Activated naive CD4-positive, alpha-beta T cell treated with anti-CD3 and anti-CD28 coated beads for 36 hours (primary cell): ENCODE measurements at regions not wholly inside any gene's neighbourhood (a gene's known extent, or its start where the extent isn't known, plus 50 kb on each side); places are given as distances from the start of the nearest gene placed in this dataset.

ENCODE experiments used
- CTCF ChIA-PET: fragments of 350-600 bp; sonication (Branson Sonifier 250); formaldehyde crosslinking; loops from one replicate; lab custom pipeline; 2021; ENCODE audit warnings: antibody characterized with exemption; lab: Charles Lee
- DNase-seq: peaks from one replicate; pipeline ENCODE4 v3.0.0-alpha.2; 2020
- H3K27ac Mint-ChIP-seq: one replicate; pipeline ENCODE4 v1.8.0; 2021; ENCODE audit warnings: mild to moderate bottlenecking, mixed read lengths
- H3K27me3 Mint-ChIP-seq: one replicate; pipeline ENCODE4 v1.8.0; 2021; ENCODE audit warnings: low read depth, mixed read lengths
- H3K36me3 Mint-ChIP-seq: one replicate; pipeline ENCODE4 v1.8.0; 2021; ENCODE audit warnings: low read depth, mixed read lengths
- H3K4me1 Mint-ChIP-seq: one replicate; pipeline ENCODE4 v1.8.0; 2021; ENCODE audit warnings: low read depth, mixed read lengths
- H3K4me3 Mint-ChIP-seq: one replicate; pipeline ENCODE4 v1.8.0; 2021; ENCODE audit warnings: mild to moderate bottlenecking, moderate library complexity, mixed read lengths
- H3K9me3 Mint-ChIP-seq: one replicate; pipeline ENCODE4 v1.8.0; 2021; ENCODE audit warnings: mixed read lengths
- intact Hi-C: fragments of 100-400 bp; cut with micrococcal nuclease; formaldehyde crosslinking; loops from one replicate; pipeline ENCODE4 v1.15.1; 2023

DNA sequence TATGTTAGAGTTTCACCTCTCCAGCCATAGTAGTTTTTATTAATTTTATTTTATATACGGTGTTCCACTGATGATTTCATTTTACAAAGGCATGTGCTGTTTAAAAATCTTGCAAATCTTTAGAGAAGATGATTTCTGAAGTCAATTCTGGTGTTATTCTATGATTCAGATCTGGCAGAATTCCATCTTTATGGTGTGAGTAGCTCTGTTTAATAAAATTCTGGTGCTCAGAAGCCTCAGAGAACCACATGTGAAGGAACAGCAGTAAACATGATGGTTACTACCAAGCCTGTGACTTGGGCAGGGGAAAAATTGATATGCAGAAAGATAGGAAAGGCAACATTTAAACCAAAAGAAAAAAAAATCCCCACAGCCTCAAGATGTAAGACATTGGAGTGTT is 299.7 kb downstream of the NPR3 start:
- intact Hi-C loops, result no loop called here
- no peak overlapping the region for H3K27ac Mint-ChIP-seq
- H3K36me3 Mint-ChIP-seq, result no peaks in the 10 kb centered on the region
- no peaks in the 10 kb centered on the region for H3K4me1 Mint-ChIP-seq
- no peak for DNase-seq
- peaks cover 12% of the 10 kb centered on the region for H3K9me3 Mint-ChIP-seq
- H3K4me3 Mint-ChIP-seq, result no peak overlapping the region
- CTCF ChIA-PET, result no interaction called here
- no peaks in the 10 kb centered on the region for H3K27me3 Mint-ChIP-seq

DNA sequence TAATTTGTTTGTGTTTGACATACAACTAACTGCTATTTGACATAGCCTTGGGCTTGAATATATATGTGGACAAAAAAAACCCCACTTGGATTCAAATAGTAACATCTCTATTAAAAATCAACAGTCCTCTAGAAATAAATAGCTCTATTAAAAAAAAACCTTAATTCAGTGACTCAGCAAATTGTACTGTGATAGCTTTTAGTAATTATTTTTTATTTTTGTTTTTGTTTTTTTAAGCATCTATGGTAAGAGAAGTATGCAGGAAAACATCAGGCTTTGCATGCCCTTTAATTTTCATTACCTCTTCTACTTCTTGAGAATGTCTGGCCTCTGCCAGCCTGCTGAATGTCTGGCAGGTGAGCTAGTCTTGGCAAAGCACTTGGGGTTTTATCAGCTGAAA is 300.7 kb downstream of the NPR3 start:
- Mint-ChIP-seq H3K4me3 (no peak overlapping the region), H3K9me3 (peaks cover 12% of the 10 kb centered on the region), H3K36me3 (no peaks in the 10 kb centered on the region), H3K27ac (no peak overlapping the region), H3K27me3 (no peaks in the 10 kb centered on the region), H3K4me1 (no peaks in the 10 kb centered on the region)
- no peak for DNase-seq
- CTCF ChIA-PET, result interaction anchor here (0.7 kb wide), 1 partner anchor 286 kb away, joined by 3 read pairs; no protein-coding TSS in a partner anchor
- intact Hi-C loops, result no loop called here

DNA sequence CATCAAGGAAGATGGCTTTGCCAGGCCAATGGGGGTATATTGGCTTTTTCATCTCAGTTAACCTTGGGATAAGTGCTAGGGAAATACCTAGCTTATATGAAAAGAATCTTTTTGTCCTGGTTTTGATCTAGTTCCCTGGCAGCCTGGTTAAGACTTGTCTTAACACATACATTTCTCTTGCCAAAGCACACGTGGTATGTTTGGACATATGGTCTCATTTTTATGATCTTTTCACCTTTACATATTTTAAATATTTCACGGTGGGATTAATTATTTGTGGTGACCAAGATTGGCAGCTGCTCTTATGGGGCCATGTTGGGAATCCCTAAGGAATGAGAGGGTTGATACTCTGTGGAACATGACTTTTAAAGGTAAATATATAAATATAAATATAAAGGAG is 312.5 kb downstream of the NPR3 start:
- Mint-ChIP-seq H3K27me3 (no peaks in the 10 kb centered on the region), H3K9me3 (no peaks in the 10 kb centered on the region), H3K27ac (no peak overlapping the region), H3K36me3 (no peaks in the 10 kb centered on the region), H3K4me1 (no peaks in the 10 kb centered on the region), H3K4me3 (no peak overlapping the region)
- intact Hi-C loops, result no loop called here
- DNase-seq, result no peak
- CTCF ChIA-PET, result no interaction called here

DNA sequence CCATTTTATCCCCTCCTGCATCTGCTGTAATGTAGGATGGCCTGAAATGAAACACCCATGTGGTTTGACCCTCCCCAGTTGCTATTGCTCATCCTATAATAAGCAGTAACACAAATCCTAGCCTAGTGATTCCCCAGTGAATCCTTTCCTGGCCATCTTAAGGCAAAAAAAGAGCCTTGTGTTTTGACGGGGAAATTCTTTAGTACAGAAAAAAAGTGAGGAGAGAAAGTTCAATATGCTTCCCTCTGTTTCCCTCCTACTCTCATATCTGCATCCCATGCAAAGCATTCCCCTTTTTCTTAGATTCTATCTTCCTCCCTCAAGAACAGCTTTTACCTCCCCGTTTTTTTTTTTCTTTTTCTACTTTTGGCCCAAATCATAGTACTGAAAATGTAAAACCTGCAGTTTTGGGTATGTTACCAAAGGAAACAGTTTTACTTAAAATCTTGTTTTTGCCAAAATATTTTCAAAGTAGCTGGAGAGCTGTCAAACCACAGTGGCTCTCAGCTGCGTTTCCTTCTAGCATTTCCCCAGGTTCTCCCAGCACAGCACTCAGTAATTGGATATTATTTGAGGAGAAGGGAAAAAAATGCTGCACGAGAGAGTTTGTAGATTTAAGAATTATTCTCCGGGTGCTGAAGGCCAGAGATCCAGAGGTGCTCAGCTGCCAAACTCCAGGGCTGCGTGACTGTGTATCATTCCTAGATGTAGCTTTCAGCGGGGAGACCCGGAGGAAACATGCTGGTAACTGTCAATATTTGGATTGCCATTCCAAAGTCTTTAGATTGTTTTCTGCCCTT is 321.4 kb downstream of the NPR3 start:
- Mint-ChIP-seq H3K4me1 (no peaks in the 10 kb centered on the region), H3K27me3 (no peaks in the 10 kb centered on the region), H3K27ac (no peak overlapping the region), H3K9me3 (peaks cover 1% of the 10 kb centered on the region), H3K4me3 (no peak overlapping the region), H3K36me3 (no peaks in the 10 kb centered on the region)
- no peak for DNase-seq
- intact Hi-C loops, result no loop called here
- CTCF ChIA-PET, result no interaction called here

DNA sequence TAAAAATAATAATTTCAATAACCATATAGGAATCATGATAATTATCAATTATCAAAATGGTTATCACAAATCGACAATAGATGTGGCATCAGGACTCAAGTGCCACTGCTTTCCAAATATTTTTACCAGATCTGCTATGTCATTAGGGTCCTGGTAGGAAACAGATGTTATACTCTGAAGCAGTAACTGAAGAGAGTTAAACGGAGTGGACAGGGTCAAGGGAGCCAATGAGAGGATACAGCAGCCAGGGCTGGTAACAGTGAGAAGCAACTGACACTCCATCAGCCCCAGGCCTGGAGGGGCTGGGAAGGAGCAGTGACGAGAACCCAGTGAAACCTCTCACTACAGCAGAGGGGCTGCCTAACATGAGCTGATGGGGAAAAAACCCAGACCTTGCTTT is 322.4 kb downstream of the NPR3 start:
- H3K4me3 Mint-ChIP-seq, result no peak overlapping the region
- peaks cover 1% of the 10 kb centered on the region for H3K9me3 Mint-ChIP-seq
- intact Hi-C loops, result no loop called here
- H3K27me3 Mint-ChIP-seq, result no peaks in the 10 kb centered on the region
- CTCF ChIA-PET, result no interaction called here
- no peak overlapping the region for H3K27ac Mint-ChIP-seq
- H3K36me3 Mint-ChIP-seq, result no peaks in the 10 kb centered on the region
- no peaks in the 10 kb centered on the region for H3K4me1 Mint-ChIP-seq
- DNase-seq, result no peak

DNA sequence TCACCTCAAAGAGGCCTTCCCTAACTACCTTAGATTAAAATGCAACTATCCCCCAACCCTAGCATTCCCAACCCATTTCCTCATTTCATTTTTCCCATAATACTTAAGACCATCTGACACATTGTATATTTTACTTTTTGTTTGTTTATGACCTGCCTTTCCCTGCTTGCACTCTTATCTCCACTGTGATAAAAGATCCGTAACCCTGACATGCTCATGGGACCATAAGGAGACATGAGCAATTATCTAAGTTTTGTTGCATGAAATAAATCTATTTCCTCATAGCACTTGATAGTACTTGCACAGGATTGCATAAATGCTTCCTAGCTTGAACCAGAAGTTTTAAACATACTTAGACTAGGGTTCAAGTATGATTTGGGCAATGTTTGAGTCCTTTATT is 323.7 kb downstream of the NPR3 start:
- no peak for DNase-seq

DNA sequence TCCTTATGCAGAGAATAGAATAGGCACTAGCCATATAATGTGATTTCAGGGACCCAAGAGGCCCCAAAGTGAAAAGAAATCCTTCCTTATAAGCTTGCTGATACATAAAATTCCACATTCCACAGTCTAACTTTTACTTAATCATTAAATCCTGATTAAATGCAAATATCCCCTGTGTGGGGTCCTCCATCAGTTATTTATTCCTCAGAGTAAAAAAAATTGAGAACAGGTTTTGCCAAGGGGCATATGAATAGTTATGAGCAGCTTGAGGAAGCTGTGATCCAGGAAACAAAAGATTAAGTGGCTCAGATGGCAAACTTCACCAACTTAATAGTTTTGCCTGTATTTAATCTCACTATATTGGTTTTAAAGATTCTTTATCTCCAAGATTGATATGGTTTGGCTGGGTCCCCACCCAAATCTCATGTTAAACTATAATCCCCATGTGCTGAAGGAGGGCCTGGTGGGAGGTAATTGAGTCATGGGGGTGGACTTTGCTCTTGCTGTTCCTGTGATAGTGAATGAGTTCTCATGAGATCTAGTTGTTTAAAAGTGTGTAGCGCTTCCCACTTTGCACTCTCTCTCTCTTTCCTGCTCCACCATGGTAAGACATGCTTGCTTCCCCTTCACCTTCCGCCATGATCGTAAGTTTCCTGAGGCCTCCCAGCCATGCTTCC is 324.9 kb downstream of the NPR3 start:
- Mint-ChIP-seq H3K36me3 (no peaks in the 10 kb centered on the region), H3K27ac (no peak overlapping the region), H3K4me3 (no peak overlapping the region), H3K27me3 (no peaks in the 10 kb centered on the region), H3K9me3 (peaks cover 3% of the 10 kb centered on the region), H3K4me1 (no peaks in the 10 kb centered on the region)
- intact Hi-C loops, result no loop called here
- CTCF ChIA-PET, result no interaction called here
- DNase-seq, result no peak

More for the DNA sequence above, 323.7 kb downstream of the NPR3 start:
- no peaks in the 10 kb centered on the region for H3K36me3 Mint-ChIP-seq
- no peaks in the 10 kb centered on the region for H3K27me3 Mint-ChIP-seq
- H3K9me3 Mint-ChIP-seq, result no peaks in the 10 kb centered on the region
- intact Hi-C loops, result no loop called here
- CTCF ChIA-PET, result no interaction called here
- no peak overlapping the region for H3K27ac Mint-ChIP-seq
- no peak overlapping the region for H3K4me3 Mint-ChIP-seq
- no peaks in the 10 kb centered on the region for H3K4me1 Mint-ChIP-seq

DNA sequence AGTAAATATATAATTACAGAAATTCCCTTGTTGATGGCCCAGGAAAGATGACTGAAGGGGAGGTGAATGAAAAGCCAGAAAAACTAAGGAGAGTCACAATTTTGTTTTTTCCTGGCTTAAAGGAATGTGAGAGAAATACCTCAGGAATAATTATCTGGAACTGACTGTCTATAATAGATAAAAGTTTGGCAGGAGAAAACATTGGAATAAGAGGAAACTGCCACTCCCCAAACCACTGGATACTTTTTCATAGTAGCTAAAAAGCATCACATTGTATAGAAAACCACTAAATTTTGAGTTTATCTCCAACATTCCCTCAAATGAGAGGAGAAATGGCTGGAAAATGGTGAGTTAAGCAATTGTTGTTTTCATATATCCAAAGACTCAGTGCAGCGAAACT is 326.0 kb downstream of the NPR3 start:
- no peak overlapping the region for H3K4me3 Mint-ChIP-seq
- no peaks in the 10 kb centered on the region for H3K36me3 Mint-ChIP-seq
- intact Hi-C loops, result no loop called here
- CTCF ChIA-PET, result no interaction called here
- H3K4me1 Mint-ChIP-seq, result no peaks in the 10 kb centered on the region
- no peaks in the 10 kb centered on the region for H3K27me3 Mint-ChIP-seq
- no peak overlapping the region for H3K27ac Mint-ChIP-seq
- H3K9me3 Mint-ChIP-seq, result peaks cover 7% of the 10 kb centered on the region
- no peak for DNase-seq

DNA sequence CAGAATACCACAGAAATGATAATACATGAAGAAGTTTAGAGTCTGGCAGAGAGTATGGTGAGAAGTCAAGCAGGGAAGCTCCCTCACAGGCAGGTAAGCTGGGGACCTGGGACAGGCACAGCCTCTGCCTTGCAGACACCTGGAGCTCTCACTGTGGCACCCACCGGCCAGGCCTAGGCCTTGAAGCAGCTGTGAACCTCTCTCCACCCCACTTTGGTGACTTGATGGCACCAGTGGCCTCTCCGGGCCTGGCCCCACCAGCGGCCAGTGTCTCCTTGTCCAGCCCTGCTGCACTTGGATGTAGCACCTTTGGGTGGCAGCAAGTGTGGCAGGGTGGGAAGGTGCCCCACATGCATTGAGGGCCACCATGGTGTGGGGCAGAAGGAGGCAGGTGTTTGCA is 330.5 kb downstream of the NPR3 start:
- no peaks in the 10 kb centered on the region for H3K36me3 Mint-ChIP-seq
- no peak for DNase-seq
- CTCF ChIA-PET, result interaction anchor here (0.5 kb wide), 1 partner anchor 49 kb away, joined by 3 read pairs; no protein-coding TSS in a partner anchor
- peaks cover 7% of the 10 kb centered on the region for H3K9me3 Mint-ChIP-seq
- H3K4me3 Mint-ChIP-seq, result no peak overlapping the region
- H3K4me1 Mint-ChIP-seq, result no peaks in the 10 kb centered on the region
- H3K27ac Mint-ChIP-seq, result no peak overlapping the region
- intact Hi-C loops, result no loop called here
- H3K27me3 Mint-ChIP-seq, result no peaks in the 10 kb centered on the region

DNA sequence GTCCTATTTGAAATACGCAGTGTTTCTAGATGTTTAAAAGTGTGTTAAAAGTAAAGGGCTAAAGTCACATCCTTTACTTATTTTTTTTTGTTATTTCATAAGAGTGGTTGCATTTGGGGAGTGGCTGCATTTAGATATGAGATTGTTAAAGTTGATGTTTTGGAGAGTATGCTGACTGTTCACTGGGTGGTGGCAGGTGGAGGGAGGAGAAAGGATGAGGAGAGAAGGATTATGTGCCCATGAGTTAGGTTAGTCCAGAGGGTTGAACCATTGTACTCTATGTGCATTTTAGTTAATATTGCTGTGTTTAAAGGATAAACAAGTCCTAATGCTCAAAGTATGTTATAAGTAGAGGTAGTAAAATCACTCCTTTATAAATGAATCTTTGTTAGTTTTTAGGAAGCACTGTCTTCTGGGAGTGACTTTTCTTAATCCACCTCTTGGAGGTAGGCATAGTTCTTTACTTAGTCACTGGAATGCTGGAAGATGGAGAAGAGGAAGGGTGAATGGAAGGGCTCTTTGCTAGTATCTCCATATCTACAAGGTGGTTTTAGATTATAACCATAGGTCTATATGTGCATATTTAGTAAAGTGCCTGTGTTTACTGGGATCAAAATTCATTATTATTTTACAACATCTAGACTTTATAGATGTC is 332.3 kb downstream of the NPR3 start:
- Mint-ChIP-seq H3K36me3 (no peaks in the 10 kb centered on the region), H3K4me1 (no peaks in the 10 kb centered on the region), H3K27ac (no peak overlapping the region), H3K9me3 (peaks cover 7% of the 10 kb centered on the region), H3K27me3 (peaks cover 2% of the 10 kb centered on the region), H3K4me3 (no peak overlapping the region)
- no peak for DNase-seq
- intact Hi-C loops, result no loop called here
- CTCF ChIA-PET, result no interaction called here

DNA sequence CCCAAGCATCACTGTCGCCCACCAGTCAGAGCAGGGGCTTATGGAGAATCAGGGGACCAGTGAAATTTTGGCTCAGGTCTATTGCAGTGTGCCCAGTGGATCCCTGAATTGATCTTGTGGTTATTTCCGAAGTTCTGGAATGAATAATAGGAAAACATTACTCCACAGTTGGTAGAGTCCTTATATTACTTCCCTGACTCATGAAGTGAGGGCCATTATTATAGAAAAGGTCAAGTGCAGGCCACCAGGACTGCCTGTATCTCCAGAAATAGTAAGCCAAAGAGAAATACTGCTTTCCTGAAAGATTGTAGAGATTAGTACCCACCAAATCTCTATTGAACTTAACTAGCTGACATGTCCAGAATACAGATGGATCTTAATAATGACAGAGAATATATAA is 335.0 kb downstream of the NPR3 start:
- intact Hi-C loops, result no loop called here
- no peaks in the 10 kb centered on the region for H3K4me1 Mint-ChIP-seq
- H3K27ac Mint-ChIP-seq, result no peak overlapping the region
- peaks cover 3% of the 10 kb centered on the region for H3K9me3 Mint-ChIP-seq
- no peaks in the 10 kb centered on the region for H3K36me3 Mint-ChIP-seq
- no peak for DNase-seq
- CTCF ChIA-PET, result interaction anchor here (0.5 kb wide), 1 partner anchor 447 kb away, joined by 4 read pairs; no protein-coding TSS in a partner anchor
- H3K27me3 Mint-ChIP-seq, result peaks cover 2% of the 10 kb centered on the region
- H3K4me3 Mint-ChIP-seq, result no peak overlapping the region

DNA sequence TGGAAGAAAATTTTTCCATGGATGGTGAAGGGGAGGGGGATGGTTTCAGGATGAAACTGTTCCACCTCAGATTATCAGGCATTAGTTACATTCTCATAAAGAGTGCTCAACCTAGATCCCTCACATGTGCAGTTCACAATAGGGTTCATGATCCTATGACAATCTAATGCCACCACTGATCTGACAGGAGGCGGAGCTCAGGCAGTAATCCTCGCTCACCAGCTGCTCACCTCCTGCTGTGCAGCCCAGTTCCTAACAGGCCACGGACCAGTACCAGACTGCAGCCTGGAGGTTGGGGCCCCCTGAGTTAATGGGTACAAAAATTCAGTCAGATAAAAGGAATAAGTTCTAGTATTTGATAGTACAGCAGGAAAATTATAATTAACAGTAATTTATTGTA is 337.2 kb downstream of the NPR3 start:
- H3K4me3 Mint-ChIP-seq, result no peak overlapping the region
- CTCF ChIA-PET, result no interaction called here
- H3K9me3 Mint-ChIP-seq, result peaks cover 2% of the 10 kb centered on the region

More for the DNA sequence above, 337.2 kb downstream of the NPR3 start:
- Mint-ChIP-seq H3K27ac (no peak overlapping the region), H3K36me3 (no peaks in the 10 kb centered on the region), H3K27me3 (peaks cover 2% of the 10 kb centered on the region), H3K4me1 (no peaks in the 10 kb centered on the region)
- no peak for DNase-seq
- intact Hi-C loops, result no loop called here
